HG02840 (cell line): ENCODE measurements at regions not wholly inside any gene's neighbourhood (a gene's known extent, or its start where the extent isn't known, plus 50 kb on each side); places are given as distances from the start of the nearest gene placed in this dataset.
"Not testable (repeated sequence)": the region's sequence is repeated elsewhere in the genome, so short reads cannot be mapped to it uniquely, and the experiment has no call there.

Source experiments
- ATAC-seq: cut with Tn5 transposase; IDR thresholded peaks from one replicate; pipeline ENCODE4 v1.9.1; 2021; ENCODE audit warnings: mild to moderate bottlenecking, moderate library complexity, moderate number of reproducible peaks; ENCODE audit not compliant: unreplicated experiment, low FRiP score

DNA sequence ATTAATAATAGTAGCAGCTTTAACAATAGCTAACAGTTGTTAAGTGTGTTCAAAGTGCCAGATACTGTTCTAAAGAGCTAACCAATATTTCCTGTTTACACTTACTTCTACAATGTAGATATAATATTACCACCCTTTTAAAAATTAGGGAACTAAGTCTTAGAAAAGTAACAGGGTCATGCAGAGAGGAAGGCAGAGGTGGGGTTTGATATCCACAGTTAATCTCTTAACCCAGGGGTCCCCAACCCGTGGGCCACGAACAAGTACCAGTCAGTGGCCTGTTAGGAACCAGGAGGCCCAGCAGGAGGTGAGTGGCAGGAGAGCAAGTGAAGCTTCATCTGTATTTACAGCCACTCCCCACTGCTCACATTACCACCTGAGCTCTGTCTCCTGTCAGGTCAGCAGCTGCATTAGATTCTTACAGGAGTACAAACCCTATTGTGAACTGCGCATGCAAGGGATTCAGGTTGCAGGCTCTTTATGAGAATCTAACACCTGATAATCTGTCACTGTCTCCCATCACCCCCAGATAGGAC lies 89.1 kb downstream of the ACTL7B start:
- no peak for ATAC-seq

DNA sequence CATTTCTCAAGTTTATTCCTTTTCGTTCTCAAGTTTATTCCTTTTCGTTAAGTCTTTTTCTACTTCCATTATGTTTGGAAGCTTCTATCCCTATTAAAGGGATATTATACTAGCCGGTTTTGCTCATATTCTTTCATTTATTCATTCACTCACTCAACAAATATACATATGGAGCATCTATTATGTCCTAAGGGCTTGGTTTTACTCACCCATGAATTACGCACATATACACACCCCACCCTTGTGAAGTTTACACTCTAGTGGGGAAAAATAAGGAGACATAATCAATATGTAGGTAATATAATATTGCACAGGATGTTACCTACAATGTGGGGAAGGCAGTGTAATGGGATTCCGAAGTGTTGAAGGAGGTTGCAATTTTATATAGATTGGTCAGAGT lies 90.5 kb downstream of the ACTL7B start:
- ATAC-seq, result no peak

DNA sequence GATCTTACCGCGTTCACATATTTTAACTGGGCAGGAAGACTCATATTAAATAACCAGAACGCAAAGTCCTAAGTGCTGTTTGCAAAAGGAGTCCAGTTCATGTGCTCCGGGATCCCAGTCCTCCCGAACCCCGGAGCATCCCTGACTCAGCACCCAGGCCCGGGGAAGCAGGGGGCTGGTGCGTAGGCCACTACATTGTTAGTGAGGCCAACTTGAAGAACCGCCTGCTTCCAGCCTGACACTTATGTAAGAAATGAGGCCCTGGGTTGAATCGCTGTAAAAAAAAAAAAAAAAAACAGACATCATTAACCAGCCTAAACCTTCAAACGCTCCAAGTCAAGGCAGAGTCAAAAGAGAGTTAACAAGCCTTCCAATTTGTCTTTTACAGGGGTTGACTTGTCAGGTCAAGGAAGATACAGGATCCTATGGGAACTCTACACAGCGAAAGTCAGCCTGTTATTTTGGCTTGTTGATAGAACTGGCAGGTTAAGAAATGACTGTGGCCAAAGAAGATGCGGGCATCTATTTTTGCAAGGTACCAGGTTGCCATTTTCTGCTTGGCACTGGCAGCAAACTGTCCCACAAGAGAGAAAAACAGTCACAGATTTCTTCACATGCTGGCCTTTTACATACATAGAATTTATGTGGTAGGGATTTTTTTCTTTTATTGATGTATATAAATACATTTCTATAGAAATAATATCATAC lies 93.3 kb downstream of the ACTL7B start:
- no peak for ATAC-seq

DNA sequence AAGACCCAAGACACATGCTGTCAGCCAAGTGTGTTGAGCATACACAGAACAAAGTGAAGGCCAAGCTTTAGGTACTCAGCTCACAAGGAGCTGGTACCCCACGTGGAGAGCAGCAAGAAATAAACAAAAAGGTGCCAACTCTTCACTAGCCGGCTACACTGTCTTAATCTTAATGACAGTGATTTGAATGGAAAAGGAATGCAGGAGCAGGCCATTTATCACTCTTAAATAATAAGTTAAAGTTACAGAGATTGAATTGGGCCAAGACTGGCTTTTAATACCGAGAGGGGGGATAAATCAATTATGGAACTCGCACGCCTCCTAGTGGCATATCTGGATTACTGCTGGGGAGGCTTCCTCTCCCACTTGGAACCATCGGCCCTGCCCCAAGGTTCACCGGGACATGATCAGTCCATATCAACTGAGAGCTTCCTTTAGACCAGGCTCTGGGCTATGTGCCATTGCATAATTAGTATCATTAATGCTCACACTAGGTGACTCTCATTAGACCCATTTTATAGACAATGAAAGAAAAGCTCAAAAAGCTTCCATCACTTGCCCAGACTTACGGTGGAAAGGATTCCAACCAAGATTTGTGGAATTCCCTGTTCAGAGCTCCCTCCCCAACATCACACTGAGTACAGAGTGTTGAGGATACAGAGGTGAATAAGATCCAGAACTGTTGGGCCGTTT lies 94.0 kb downstream of the ACTL7B start:
- ATAC-seq, result no peak

DNA sequence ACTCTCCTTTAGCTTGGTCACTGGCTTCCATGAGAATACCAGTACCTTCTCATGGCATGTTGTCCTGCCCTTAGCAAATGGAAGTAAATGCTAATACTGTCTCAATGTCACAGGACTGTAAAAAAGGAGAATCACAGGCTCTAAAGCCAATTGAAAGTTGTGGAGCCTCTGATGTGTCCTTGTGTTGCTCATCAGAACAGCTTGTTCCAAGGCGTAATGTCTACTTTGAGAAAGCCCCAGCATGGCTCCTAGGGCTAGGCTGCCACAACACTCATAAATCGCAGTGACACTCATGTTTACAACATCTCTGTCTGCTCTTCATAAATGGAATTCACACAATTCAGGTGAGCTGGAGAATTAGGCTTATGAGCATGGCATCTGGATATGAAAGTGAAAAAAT lies 94.9 kb downstream of the ACTL7B start:
- ATAC-seq, result no peak

DNA sequence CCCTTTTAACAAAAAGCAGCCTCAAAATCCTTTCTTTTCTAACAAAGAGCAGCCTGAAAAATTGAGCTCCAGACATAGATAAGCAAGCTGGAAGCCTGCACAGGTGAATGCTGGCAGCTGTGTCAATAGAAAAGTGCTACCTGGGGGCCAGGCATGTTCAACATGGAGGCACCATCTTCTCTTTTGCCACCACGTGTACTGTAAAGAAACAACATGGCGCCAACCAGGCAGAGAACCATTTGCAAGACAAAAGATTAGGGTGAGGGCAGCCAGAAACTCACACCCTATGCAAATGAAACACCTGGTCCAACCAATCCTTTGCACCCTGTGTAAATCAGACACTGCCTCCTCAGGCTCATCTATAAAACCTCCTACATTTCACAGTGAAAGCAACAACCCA lies 96.0 kb downstream of the ACTL7B start:
- no peak for ATAC-seq

DNA sequence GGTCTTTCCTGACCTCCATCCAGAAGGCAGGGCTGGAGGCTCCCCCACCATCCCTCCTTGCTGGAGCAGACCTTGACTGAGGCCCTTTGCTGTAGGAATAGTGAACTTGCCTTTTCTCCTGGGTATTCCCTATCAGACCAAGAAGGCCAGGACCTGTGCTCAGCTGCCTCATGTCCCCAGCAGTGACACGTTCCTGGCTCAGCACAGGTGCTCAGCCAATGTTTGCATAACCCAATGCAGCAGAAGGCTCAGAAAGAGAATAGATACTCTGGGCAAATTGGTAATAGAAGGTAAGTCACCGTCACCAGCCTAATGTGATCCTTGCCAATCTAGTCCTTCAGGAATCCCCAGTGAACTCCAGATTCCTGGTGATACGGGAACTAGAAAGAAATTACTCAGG lies 96.4 kb downstream of the ACTL7B start:
- ATAC-seq, result no peak

DNA sequence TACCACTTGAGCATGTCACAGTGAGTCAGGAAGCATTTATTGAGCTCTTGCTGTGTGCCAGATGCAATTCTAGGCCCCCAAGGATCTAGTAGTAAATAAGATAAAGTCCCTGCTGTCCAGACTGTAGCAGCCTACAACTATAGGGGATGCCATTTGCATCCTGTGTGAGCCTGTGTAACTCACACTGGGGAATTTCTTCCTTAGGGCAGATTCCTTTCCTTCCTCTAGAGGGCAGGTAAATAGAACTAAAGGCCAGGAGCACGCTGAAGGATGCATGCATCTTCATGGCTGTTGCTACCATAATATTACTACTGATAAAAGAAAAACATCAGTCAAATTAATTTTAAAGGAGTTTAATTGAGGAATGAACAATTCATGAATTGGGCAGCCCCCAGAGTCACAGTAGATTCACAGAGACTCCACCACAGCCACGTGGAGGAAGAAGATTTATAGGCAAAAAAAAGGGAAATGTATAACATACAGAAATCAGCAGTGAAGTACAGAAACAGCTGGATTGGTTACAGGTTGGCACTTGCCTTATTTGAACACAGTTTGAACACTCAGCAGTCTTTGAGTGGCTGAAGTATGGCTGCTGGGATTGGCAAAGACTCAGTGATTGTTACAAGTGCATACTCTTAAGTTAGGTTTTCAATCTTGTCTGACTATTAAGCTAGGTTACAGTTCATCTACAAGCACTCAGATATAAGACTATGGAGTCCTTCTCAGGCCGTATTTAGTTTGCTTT lies 98.9 kb downstream of the ACTL7B start:
- no peak for ATAC-seq

DNA sequence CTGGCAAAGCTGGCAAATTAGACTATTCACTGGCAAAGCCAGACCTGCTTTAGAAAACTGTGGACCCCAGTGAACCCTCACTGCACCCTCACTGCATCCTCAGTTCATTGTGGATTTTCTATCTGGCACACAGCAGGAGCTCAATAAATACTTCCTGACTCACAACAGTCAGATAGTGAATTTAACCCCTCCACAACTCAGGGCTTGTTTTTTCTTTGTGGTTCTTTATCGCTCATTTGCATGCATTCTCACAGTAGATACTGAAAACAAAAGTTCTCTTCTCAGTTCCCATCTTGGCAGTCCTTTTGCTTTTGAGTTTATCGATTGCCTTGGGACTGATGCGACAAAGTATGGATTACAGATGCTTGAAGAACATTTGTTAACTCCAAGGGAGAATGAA lies 99.8 kb downstream of the ACTL7B start:
- no peak for ATAC-seq

DNA sequence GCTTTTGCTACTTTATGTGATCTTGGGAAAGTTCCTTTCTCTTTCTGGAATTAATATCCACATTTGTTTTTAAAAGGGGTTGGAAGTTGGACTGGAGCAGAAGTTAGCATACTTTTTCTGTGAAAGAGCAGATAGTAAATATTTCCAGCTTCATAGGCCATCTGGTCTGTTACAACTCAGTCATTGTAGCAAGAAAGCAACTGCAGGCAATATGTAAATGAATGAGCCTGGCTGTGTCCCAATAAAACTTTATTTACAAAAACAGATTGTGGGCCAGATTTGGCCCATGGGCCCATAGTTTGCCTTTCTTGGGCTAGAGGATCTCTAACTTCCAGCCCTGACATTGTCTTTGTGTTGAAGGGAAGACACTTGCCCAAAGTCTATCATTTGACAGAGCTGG lies 104.4 kb downstream of the ACTL7B start:
- ATAC-seq, result no peak

DNA sequence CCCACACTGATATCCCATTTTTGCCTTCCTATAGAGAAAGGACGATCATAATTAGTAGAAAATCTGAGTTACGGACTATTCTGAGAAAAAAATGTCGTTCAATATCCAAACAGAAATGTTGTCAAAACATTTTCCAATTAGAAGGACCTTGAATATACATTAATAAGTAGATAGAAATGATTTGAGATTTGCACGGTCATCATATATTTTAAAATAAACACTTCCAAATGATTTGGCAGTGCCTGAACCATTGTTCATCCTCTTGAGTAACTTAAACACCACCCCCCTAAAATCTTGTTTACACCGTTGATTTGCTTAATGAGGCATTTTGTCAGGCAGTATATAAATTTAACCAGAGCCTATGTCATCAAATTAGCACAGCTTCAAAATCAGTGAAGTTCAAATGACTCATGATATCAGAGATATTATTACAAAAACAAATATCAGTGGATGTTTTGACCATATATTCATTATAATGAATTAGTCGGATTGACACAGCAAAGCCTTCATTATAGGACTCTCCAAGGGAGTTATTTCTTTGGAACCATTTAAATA lies 105.0 kb downstream of the ACTL7B start:
- ATAC-seq, result no peak

DNA sequence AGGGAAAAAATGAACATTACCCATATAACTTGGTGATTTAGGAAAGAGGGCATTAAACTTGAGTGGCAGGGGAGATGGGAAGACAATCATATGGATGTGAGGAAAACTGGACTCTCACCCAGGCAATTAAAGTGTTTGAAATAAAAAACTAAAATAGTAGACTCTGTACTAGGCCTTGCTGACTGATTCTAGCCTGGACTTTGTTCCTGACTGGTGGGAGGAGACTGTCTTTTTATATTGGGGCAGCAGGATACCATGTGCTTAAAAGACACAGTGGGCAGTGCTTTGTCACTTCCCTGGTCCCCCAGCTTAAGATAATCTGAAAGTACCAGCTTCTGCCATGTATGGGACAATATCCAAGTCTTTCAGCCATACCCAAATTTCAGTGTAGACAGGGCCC lies 107.0 kb downstream of the ACTL7B start:
- no peak for ATAC-seq

DNA sequence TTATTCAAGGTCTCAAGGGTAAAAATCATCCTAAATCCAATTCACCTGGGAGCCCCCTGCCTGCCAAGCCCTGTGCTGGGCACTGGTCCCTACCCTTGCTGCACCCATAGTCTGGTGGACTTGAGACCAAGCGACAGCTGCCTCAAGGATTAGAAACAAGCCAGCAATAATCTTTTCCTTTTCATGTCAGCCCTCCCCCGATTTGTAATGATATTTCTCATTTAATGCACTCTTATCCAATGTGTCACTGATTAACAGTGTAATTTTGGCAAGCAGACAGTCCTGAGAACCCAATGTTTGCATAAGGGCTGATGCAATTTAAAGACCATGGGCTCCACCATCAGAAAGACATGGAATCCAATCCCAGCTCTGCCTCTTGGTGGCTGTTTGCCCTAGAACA lies 108.9 kb downstream of the ACTL7B start:
- no peak for ATAC-seq

DNA sequence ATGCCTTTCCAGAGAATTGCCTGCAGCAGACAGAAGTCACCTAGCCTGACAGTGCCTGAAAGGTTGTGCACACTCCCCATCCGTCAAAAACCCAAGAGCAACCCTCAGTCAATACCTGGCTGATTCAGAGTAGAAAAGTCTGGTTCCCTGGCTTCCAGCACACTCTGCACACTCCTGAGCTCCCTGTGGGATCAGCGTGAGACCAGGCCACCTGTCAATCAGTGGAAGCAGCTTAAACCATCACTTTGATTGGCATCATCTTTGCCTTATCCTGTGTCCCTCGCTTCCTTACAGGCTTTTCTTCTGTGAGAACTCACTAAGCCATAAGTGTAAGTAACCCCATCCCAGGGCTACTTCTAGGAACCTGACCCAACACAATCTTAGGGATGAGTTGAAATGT lies 109.8 kb downstream of the ACTL7B start:
- no peak for ATAC-seq

DNA sequence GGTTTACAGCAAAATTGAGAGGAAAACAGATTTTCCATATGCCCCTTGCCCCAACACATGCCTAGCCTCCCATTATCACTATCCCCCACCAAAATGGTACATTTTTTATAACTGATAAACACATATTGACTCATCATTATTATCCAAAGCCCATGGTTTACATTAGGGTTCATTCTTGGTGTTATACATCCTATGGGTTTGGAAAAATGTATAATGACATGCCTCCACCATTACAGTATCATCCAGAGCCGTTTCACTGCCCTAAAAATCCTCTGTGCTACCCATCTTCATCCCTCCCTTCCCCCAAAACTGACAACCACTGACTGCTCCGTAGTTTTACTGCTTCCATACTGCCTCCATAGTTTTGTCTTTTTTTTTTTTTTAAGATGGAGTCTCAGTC lies 111.1 kb downstream of the ACTL7B start:
- ATAC-seq, result no peak

DNA sequence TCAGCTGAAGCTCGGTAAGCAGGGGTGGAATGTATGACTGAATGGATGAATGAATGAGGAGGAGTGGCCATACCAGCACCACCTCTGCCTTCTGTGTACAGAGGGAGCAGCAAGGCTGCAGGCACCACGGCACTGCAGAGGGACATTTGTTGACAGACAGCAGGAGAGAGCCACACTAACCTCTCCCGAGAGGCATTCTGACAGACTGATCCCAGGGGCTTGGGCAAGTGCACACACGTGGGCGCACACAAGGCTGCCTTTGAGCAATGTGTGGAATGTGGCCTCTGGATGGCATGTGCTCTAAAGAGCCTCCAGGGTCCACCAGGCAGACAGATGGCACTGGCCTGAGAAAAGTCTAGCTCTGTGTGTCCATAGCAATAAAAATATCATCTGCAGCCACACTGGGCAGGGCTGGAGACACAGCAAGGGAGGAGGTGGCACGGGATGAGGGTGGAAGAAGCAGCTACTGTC lies 111.8 kb downstream of the ACTL7B start:
- ATAC-seq, result no peak

DNA sequence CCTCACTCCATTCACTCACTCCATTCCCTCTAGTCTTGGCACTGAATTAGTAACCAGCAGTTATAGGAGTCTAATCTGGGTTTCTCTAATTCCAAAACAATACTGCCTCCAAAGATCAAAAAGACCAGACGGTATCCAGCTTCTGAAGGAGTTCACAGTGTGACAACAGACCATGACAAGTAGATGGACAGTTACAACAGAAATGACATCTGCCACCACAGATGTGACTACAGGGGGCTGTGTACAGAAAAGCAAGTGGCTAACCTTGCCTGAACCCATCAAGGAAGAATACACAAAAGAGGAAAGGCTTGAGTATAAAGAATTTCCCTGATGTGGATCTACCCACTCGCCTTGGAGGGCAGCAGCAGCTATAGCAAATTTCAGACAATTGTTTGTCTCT lies 112.4 kb downstream of the ACTL7B start:
- no peak for ATAC-seq

DNA sequence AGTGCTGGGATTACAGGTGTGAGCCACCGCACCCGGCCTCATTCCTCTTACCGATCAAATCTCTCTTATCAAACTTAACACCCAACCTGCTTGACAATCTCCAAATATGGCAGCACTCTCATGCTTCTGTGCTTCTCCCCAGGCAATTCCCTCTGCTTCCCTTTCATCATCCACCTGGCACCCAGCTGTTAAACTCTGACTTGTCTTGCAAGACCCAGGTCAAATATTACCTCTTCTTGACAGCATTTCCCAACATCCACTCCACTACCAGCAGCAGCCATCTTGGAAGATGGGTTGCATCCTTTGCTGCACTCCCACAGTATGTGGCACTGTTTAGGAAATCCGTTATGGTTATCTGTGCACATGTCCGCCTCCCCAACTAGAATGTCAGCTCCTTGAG lies 113.6 kb downstream of the ACTL7B start:
- no peak for ATAC-seq

DNA sequence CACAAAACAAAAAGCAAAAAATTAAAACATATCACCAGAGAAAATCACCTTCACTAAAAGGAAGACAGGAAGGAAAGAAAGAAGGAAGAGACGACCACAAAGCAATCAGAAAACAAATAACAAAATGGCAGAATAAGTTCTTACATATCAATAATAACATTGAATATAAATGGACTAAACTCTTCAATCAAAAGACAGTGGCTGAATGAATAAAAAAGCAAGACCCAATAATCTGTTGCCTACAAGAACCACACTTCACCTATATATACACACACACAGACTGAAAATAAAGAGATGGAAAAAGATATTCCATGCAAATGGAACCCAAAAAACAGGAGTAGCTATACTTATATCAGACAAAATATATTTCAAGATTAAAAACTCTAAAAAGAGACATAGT lies 124.5 kb downstream of the ACTL7B start:
- ATAC-seq, result not testable (repeated sequence)

DNA sequence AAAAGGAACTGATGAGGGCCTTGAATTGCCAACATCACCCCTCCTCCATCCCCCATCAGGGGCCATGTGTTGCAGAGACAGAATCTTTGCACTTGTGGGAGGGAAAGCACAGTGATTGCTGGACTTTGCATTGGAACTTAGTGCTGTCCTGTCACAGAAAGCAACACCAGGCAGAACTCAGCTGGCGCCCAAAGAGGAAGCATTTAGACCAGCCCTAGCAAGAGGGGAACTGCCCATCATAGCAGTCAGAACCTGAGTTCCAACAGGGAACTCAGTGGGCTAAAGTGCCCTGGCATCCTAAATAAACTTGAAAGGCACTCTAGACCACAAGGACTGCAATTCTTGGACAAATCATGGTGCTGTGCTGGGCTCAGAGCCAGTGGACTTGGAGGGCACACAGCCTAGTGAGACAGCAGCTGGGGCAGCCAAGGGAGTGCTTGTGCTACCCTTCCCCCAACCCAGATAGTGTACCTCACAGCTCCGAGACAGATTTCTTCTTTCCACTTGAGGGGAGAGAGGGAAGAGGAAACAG lies 128.1 kb downstream of the ACTL7B start:
- ATAC-seq, result no peak

DNA sequence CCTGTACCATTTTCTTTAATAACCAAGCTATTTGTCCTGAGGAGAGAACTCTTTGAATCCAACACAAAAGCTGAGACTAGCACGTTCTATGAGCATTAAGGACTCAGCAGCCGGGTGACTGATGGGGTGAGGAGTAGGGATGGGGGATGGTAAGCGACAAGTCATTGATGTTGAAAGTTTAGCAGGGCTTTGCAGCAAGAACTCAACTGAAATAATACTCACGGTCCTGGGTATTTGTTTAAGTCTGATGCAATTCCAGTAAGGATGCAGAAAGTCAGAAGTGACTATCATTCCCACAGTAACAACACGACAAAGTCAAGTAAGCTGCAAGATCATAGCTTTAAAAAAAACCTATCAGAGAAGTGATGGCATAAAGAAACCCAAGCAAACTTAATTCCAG lies 131.1 kb downstream of the ACTL7B start:
- ATAC-seq, result no peak
